HCT116 (cell line): ENCODE measurements at regions not wholly inside any gene's neighbourhood (a gene's known extent, or its start where the extent isn't known, plus 50 kb on each side); places are given as distances from the start of the nearest gene placed in this dataset.
"Not testable (repeated sequence)": the region's sequence is repeated elsewhere in the genome, so short reads cannot be mapped to it uniquely, and the experiment has no call there.

ENCODE experiments used
- ATAC-seq: fragments of 200-7000 bp; cut with Tn5 transposase; 2 replicates; pipeline ENCODE4 v1.9.1; 2020; ENCODE audit warnings: mild to moderate bottlenecking, moderate library complexity
- BruUV-seq: library from RNA; stranded (reverse); fragments of 400-500 nt; replicated peaks from 2 replicates; lab custom pipeline; 2021; lab: Mats Ljungman, UMichigan
- CTCF ChIA-PET: fragments of 300-600 bp; sonication (Branson Sonifier 250); formaldehyde crosslinking; loops from one replicate; lab custom pipeline; 2021; ENCODE audit warnings: antibody characterized with exemption; lab: Charles Lee
- POLR2A ChIA-PET: fragments of 300-600, 350-600 bp; sonication (Branson Sonifier 250); formaldehyde crosslinking; loops from one replicate; lab custom pipeline; 2021; ENCODE audit warnings: antibody characterized with exemption; lab: Charles Lee
- RAD21 ChIA-PET, 2 experiments: fragments of 300-600 bp; sonication (Branson Sonifier 250); formaldehyde crosslinking; loops; one replicate each; lab custom pipeline; 2023; ENCODE audit warnings: low total read pairs in 2 of 2; ENCODE audit not compliant: uncharacterized antibody in 2 of 2, unreplicated experiment in 2 of 2, low non-redundant PET in 1 of 2; lab: Charles Lee
- DNase-seq: peaks from one replicate; pipeline ENCODE4 v3.0.0-alpha.2; 2010; ENCODE audit warnings: low read depth, low spot score
- H2AFZ ChIP-seq: fragments of 200-600 bp; shearing (Covaris generic), sonication (generic); 2 replicates; pipeline ENCODE4 v1.6.1; 2017; ENCODE audit warnings: low read depth, mixed run types, mixed read lengths, antibody characterized with exemption, low read length; ENCODE audit not compliant: poor library complexity, severe bottlenecking
- H3K27ac ChIP-seq: 2 replicates; pipeline ENCODE4 v1.5.1; 2012; ENCODE audit warnings: low read depth, low read length
- H3K27me3 ChIP-seq: fragments of 200-600 bp; sonication (generic); 2 replicates; pipeline ENCODE4 v1.6.1; 2016; ENCODE audit warnings: mixed run types, low read length, mixed read lengths; ENCODE audit not compliant: insufficient read depth
- H3K36me3 ChIP-seq, 2 experiments: fragments of 200-500 bp in 1 of 2; fragments of 200-600 bp in 1 of 2; sonication (Bioruptor generic) in 1 of 2; sonication (generic) in 1 of 2; 2 replicates each; pipeline versions ENCODE4 v1.5.1 to v1.6.1; 2014 to 2016; ENCODE audit warnings: low read length in 2 of 2, inconsistent platforms in 1 of 2, mixed read lengths in 1 of 2, mixed run types in 1 of 2; ENCODE audit not compliant: insufficient read depth in 2 of 2, control insufficient read depth in 1 of 2
- H3K4me1 ChIP-seq, 2 experiments: fragments of 200-600 bp in 1 of 2; sonication (generic) in 1 of 2; 2 replicates each; pipeline versions ENCODE4 v1.5.1 to v1.6.1; 2012 to 2017; ENCODE audit warnings: low read length in 2 of 2, inconsistent platforms in 1 of 2, mild to moderate bottlenecking in 1 of 2, mixed read lengths in 1 of 2, mixed run types in 1 of 2, moderate library complexity in 1 of 2; ENCODE audit not compliant: insufficient read depth in 2 of 2, control insufficient read depth in 1 of 2
- H3K4me2 ChIP-seq: fragments of 200-600 bp; sonication (generic); 2 replicates; pipeline ENCODE4 v1.6.1; 2017; ENCODE audit warnings: mixed run types, low read length, mixed read lengths
- H3K4me3 ChIP-seq, 2 experiments: fragments of 200-600 bp in 1 of 2; sonication (generic) in 1 of 2; replicated peaks in 1 of 2; 2 replicates each; pipeline ENCODE4 v1.5.1; 2011 to 2016; ENCODE audit warnings: low read length in 2 of 2, control low read depth in 1 of 2, low read depth in 1 of 2, mild to moderate bottlenecking in 1 of 2, mixed read lengths in 1 of 2, mixed run types in 1 of 2
- H3K79me2 ChIP-seq: fragments of 200-600 bp; sonication (generic); 2 replicates; pipeline ENCODE4 v1.6.1; 2017; ENCODE audit warnings: mild to moderate bottlenecking, mixed run types, low read length, moderate library complexity, mixed read lengths; ENCODE audit not compliant: insufficient read depth
- H3K9ac ChIP-seq: fragments of 200-600 bp; sonication (generic); 2 replicates; pipeline ENCODE4 v1.6.1; 2016; ENCODE audit warnings: low read length, mixed read lengths
- H3K9me2 ChIP-seq: fragments of 200-600 bp; sonication (generic), shearing (Covaris generic); 2 replicates; pipeline ENCODE4 v1.6.1; 2017; ENCODE audit warnings: mixed run types, mild to moderate bottlenecking, moderate library complexity; ENCODE audit not compliant: insufficient read depth
- H3K9me3 ChIP-seq, 2 experiments: fragments of 200-500 bp in 1 of 2; fragments of 200-600 bp in 1 of 2; sonication (Bioruptor generic) in 1 of 2; sonication (generic) in 1 of 2; 2 replicates each; pipeline ENCODE4 v1.6.1; 2014 to 2017; ENCODE audit warnings: low read length in 2 of 2, mixed read lengths in 2 of 2, inconsistent platforms in 1 of 2, low read depth in 1 of 2, mild to moderate bottlenecking in 1 of 2, mixed run types in 1 of 2, moderate library complexity in 1 of 2; ENCODE audit not compliant: control insufficient read depth in 1 of 2, insufficient read depth in 1 of 2
- H4K20me1 ChIP-seq: fragments of 200-600 bp; sonication (generic), shearing (Covaris generic); 2 replicates; pipeline ENCODE4 v1.6.1; 2017; ENCODE audit warnings: mixed run types, mild to moderate bottlenecking, moderate library complexity; ENCODE audit not compliant: insufficient read depth
- CEBPB ChIP-seq: IDR thresholded peaks from 2 replicates; pipeline ENCODE4 v1.6.1; 2012; ENCODE audit warnings: low read depth
- EGR1 ChIP-seq: IDR thresholded peaks from 2 replicates; pipeline ENCODE4 v1.6.1; 2012; ENCODE audit warnings: low read depth
- ELF1 ChIP-seq: IDR thresholded peaks from 2 replicates; pipeline ENCODE4 v1.6.1; 2012; ENCODE audit warnings: low read depth, borderline replicate concordance
- JUND ChIP-seq: IDR thresholded peaks from 2 replicates; pipeline ENCODE4 v1.6.1; 2012
- MAX ChIP-seq: IDR thresholded peaks from 2 replicates; pipeline ENCODE4 v1.6.1; 2012
- POLR2AphosphoS5 ChIP-seq: IDR thresholded peaks from 2 replicates; pipeline ENCODE4 v1.6.1; 2011; ENCODE audit warnings: mild to moderate bottlenecking, low read depth, low read length, moderate library complexity
- REST ChIP-seq: IDR thresholded peaks from 2 replicates; pipeline ENCODE4 v1.6.1; 2012; ENCODE audit warnings: low read depth
- YY1 ChIP-seq: IDR thresholded peaks from 2 replicates; pipeline ENCODE4 v1.6.1; 2011; ENCODE audit warnings: low read length, low read depth, moderate library complexity, mild to moderate bottlenecking; ENCODE audit not compliant: insufficient replicate concordance; ENCODE audit errors: extremely low read depth
- intact Hi-C: fragments of 100-400 bp; cut with micrococcal nuclease; formaldehyde crosslinking; loops from 2 replicates; pipeline ENCODE4 v1.10.0; 2022

GRCh38 chr2:55766947-55767346 lies 73.3 kb upstream of the PNPT1 start (continued):
- TF ChIP-seq REST, result no peak
- TF ChIP-seq EGR1, result no peak
- no peak for TF ChIP-seq ELF1

GRCh38 chr2:55765708-55766107 lies 72.1 kb upstream of the PNPT1 start:
- H3K27ac ChIP-seq, CTCF ChIA-PET, DNase-seq, H3K9me3 ChIP-seq, H3K36me3 ChIP-seq, BruUV-seq, H3K27me3 ChIP-seq, H3K4me2 ChIP-seq, POLR2A ChIA-PET, H3K9me2 ChIP-seq, H2AFZ ChIP-seq, RAD21 ChIA-PET, intact Hi-C loops, ATAC-seq, H3K79me2 ChIP-seq, H3K4me3 ChIP-seq, H4K20me1 ChIP-seq, H3K9ac ChIP-seq, H3K4me1 ChIP-seq: not testable (repeated sequence)

GRCh38 chr2:55763721-55764120 lies 70.1 kb upstream of the PNPT1 start:
- Histone ChIP-seq H3K79me2 (no peaks in the 10 kb centered on the region), H3K9me2 (no peaks in the 10 kb centered on the region), H3K9ac (no peak overlapping the region), H4K20me1 (no peaks in the 10 kb centered on the region), H3K36me3 (no peaks in the 10 kb centered on the region), H3K4me3 (no peak overlapping the region), H3K4me2 (no peak overlapping the region), H3K27ac (no peak overlapping the region), H2AFZ (no peak overlapping the region), H3K27me3 (no peaks in the 10 kb centered on the region), H3K4me1 (no peaks in the 10 kb centered on the region), H3K9me3 (no peaks in the 10 kb centered on the region)
- DNase-seq (no peak), ATAC-seq (no peak)
- CTCF ChIA-PET, result no interaction called here
- RAD21 ChIA-PET, result no interaction called here
- BruUV-seq, result no TSS peak
- POLR2A ChIA-PET, result no interaction called here
- TF ChIP-seq POLR2AphosphoS5 (no peak), CEBPB (no peak), JUND (no peak), MAX (no peak), YY1 (no peak)
- intact Hi-C loops, result no loop called here
